GM12878 (cell line): ENCODE measurements at regions not wholly inside any gene's neighbourhood (a gene's known extent, or its start where the extent isn't known, plus 50 kb on each side); places are given as distances from the start of the nearest gene placed in this dataset.

Experiments
- ATAC-seq: fragments of 200-7000 bp; cut with Tn5 transposase; 3 replicates; pipeline ENCODE4 v1.9.1; 2020; ENCODE audit warnings: mild to moderate bottlenecking, moderate library complexity
- BruUV-seq: library from RNA; stranded (reverse); fragments of 400-500 nt; replicated peaks from 2 replicates; lab custom pipeline; 2021; lab: Mats Ljungman, UMichigan
- CTCF ChIA-PET: fragments of 300-600 bp; sonication (Branson Sonifier 250); formaldehyde crosslinking; extraction: SDS; loops from one replicate; lab custom pipeline; 2021; ENCODE audit warnings: inconsistent platforms; lab: Yijun Ruan, JAX
- POLR2A ChIA-PET: fragments of 350-600 bp; formaldehyde crosslinking; extraction: SDS; loops from one replicate; lab custom pipeline; 2021; ENCODE audit warnings: inconsistent platforms; lab: Charles Lee
- RAD21 ChIA-PET: fragments of 300-600 bp; sonication (Branson Sonifier 250); formaldehyde crosslinking; loops from one replicate; lab custom pipeline; 2023; ENCODE audit warnings: antibody characterized with exemption; ENCODE audit not compliant: unreplicated experiment; lab: Charles Lee
- SMC1A ChIA-PET: fragments of 300-600 bp; sonication (Branson Sonifier 250); formaldehyde crosslinking; loops from one replicate; lab custom pipeline; 2023; ENCODE audit not compliant: unreplicated experiment, uncharacterized antibody; lab: Charles Lee
- DNase-seq: peaks from one replicate; pipeline ENCODE4 v3.0.0-alpha.2; 2011; ENCODE audit warnings: low read depth, low spot score
- FAIRE-seq: peaks from 3 replicates; lab custom pipeline; 2011; peaks lifted over from hg19 to GRCh38; lab: Jason Lieb, UNC
- H2AFZ ChIP-seq: 2 replicates; pipeline ENCODE4 v1.6.0; 2011; ENCODE audit warnings: low read depth, low read length, control low read depth; ENCODE audit not compliant: control insufficient read depth
- H3K27ac ChIP-seq: 2 replicates; pipeline ENCODE4 v1.5.1; 2011; ENCODE audit warnings: control low read depth; ENCODE audit not compliant: control insufficient read depth, insufficient read depth
- H3K27me3 ChIP-seq, 2 experiments: replicated peaks in 1 of 2; 2 replicates each; pipeline versions ENCODE4 v1.6.0 to v1.6.1; 2011; ENCODE audit warnings: low read length in 1 of 2; ENCODE audit not compliant: control insufficient read depth in 2 of 2, insufficient read depth in 2 of 2
- H3K36me3 ChIP-seq, 2 experiments: 2 replicates each; pipeline ENCODE4 v1.5.1; 2011; ENCODE audit warnings: low read length in 1 of 2; ENCODE audit not compliant: control insufficient read depth in 2 of 2, insufficient read depth in 2 of 2
- H3K4me1 ChIP-seq: 2 replicates; pipeline ENCODE4 v1.6.1; 2011; ENCODE audit warnings: mild to moderate bottlenecking, low read length, moderate library complexity, mixed read lengths; ENCODE audit not compliant: control insufficient read depth, insufficient read depth
- H3K4me2 ChIP-seq: 2 replicates; pipeline ENCODE4 v1.6.0; 2011; ENCODE audit warnings: control low read depth; ENCODE audit not compliant: control insufficient read depth, insufficient read depth
- H3K4me3 ChIP-seq: fragments of 200-600 bp; sonication (generic); 2 replicates; pipeline ENCODE4 v1.5.1; 2016
- H3K79me2 ChIP-seq: 2 replicates; pipeline ENCODE4 v1.6.0; 2011; ENCODE audit warnings: low read length; ENCODE audit not compliant: control insufficient read depth, insufficient read depth
- H3K9ac ChIP-seq: 2 replicates; pipeline ENCODE4 v1.8.0; 2011; ENCODE audit warnings: low read length, control low read depth, mixed read lengths; ENCODE audit not compliant: control insufficient read depth, insufficient read depth
- H3K9me3 ChIP-seq: replicated peaks from 3 replicates; pipeline ENCODE4 v1.5.1; 2011; ENCODE audit warnings: mild to moderate bottlenecking, low read length; ENCODE audit not compliant: control insufficient read depth, insufficient read depth
- H4K20me1 ChIP-seq: 2 replicates; pipeline ENCODE4 v1.6.0; 2011; ENCODE audit not compliant: control insufficient read depth, insufficient read depth
- CBX3 ChIP-seq: fragments of 200-600 bp; sonication (generic); IDR thresholded peaks from 2 replicates; pipeline ENCODE4 v1.6.1; 2016; ENCODE audit warnings: low read depth, borderline replicate concordance
- CHD4 ChIP-seq: fragments of 200-600 bp; sonication (generic); IDR thresholded peaks from 2 replicates; pipeline ENCODE4 v1.6.1; 2016; ENCODE audit warnings: mild to moderate bottlenecking
- EED ChIP-seq: sonication (generic); IDR thresholded peaks from 2 replicates; pipeline ENCODE4 v1.6.1; 2016; ENCODE audit warnings: antibody characterized with exemption, low read depth
- HDGF ChIP-seq: fragments of 450-650 bp; IDR thresholded peaks from 2 replicates; pipeline ENCODE4 v1.6.1; 2016; ENCODE audit warnings: antibody characterized with exemption
- JUND ChIP-seq: IDR thresholded peaks from 2 replicates; pipeline ENCODE4 v1.6.1; 2012; ENCODE audit warnings: low read depth, mild to moderate bottlenecking, low read length, improper control_type of control experiment, moderate library complexity
- KDM1A ChIP-seq: fragments of 200-600 bp; sonication (generic); IDR thresholded peaks from 2 replicates; pipeline ENCODE4 v1.6.1; 2016; ENCODE audit warnings: borderline replicate concordance
- MXI1 ChIP-seq: fragments of 150-350 bp; IDR thresholded peaks from 2 replicates; pipeline ENCODE4 v1.6.1; 2011; ENCODE audit warnings: low read depth, mild to moderate bottlenecking, inconsistent platforms, low read length, improper control_type of control experiment
- NRF1 ChIP-seq: conservative IDR thresholded peaks from 2 replicates; pipeline ENCODE4 v1.6.1; 2011; ENCODE audit warnings: mild to moderate bottlenecking, low read depth, low read length, improper control_type of control experiment
- RUNX3 ChIP-seq: IDR thresholded peaks from 2 replicates; pipeline ENCODE4 v1.6.1; 2012; ENCODE audit warnings: low read length, inconsistent platforms
- SMC3 ChIP-seq: IDR thresholded peaks from 2 replicates; pipeline ENCODE4 v1.6.1; 2011; ENCODE audit warnings: low read length, improper control_type of control experiment, borderline replicate concordance
- SPI1 ChIP-seq: IDR thresholded peaks from 2 replicates; pipeline ENCODE4 v1.6.1; 2011; ENCODE audit warnings: low read depth, mild to moderate bottlenecking, low read length, moderate library complexity, borderline replicate concordance; ENCODE audit not compliant: insufficient read depth
- TBL1XR1 ChIP-seq: IDR thresholded peaks from 2 replicates; pipeline ENCODE4 v1.6.1; 2012; ENCODE audit warnings: low read depth, low read length, improper control_type of control experiment
- ZNF274 ChIP-seq: IDR thresholded peaks from one replicate; pipeline ENCODE4 v1.8.0; 2011; ENCODE audit not compliant: insufficient read length, insufficient read depth
- WGBS: methylation state at CpG from one replicate; pipeline ENCODE4 v1.1.6; 2016; ENCODE audit warnings: low lambda C conversion rate; ENCODE audit not compliant: insufficient replicate concordance, insufficient coverage; ENCODE audit errors: missing lambda C conversion rate; 5-methylcytosine and 5-hydroxymethylcytosine counted together
- in situ Hi-C: fragments of 300-500 bp; cut with MboI; formaldehyde crosslinking; loops from 9 replicates; pipeline ENCODE4 v1.14.3; 2018; ENCODE audit warnings: mixed read lengths
- intact Hi-C: fragments of 100-400 bp; cut with micrococcal nuclease; formaldehyde crosslinking; loops from one replicate; pipeline ENCODE4 v1.14.2; 2022; ENCODE audit not compliant: unreplicated experiment

DNA sequence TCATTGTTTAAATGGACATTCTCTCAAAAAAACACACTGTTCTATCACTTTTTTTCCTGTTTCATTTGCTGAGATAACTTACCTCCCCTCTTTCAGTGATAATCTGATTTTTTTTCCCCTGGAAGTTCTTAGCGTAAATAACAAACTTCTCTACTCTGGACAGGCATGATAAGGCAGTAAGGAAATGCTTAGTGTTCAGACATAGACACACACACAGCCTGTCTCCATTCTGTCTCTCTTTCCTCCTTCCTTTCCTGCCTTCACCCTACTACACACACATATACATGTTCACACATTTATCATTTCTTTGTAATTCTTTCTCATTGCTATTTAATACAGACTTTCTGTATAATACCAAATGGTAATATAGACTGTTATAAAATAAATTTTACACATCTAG lies 470.8 kb upstream of the ROBO1 start:
- no peaks in the 10 kb centered on the region for H3K36me3 ChIP-seq
- ChIA-PET SMC1A (no interaction called here), POLR2A (no interaction called here), RAD21 (no interaction called here), CTCF (no interaction called here)
- TF ChIP-seq SPI1 (no peak), HDGF (no peak), JUND (no peak), KDM1A (no peak), ZNF274 (no peak), TBL1XR1 (no peak), CBX3 (no peak), CHD4 (no peak), SMC3 (no peak), EED (no peak), NRF1 (no peak), RUNX3 (no peak), MXI1 (no peak)
- no peak overlapping the region for H2AFZ ChIP-seq
- WGBS, result 0% methylated on average over 1 of the region's 1 CpG
- H3K9me3 ChIP-seq, result no peaks in the 10 kb centered on the region
- no peak overlapping the region for H3K4me2 ChIP-seq
- no peak overlapping the region for H3K4me3 ChIP-seq
- intact Hi-C loops, result no loop called here
- FAIRE-seq (no peak), DNase-seq (no peak), ATAC-seq (no peak)
- H4K20me1 ChIP-seq, result no peaks in the 10 kb centered on the region
- no peaks in the 10 kb centered on the region for H3K79me2 ChIP-seq
- no TSS peak for BruUV-seq
- no peak overlapping the region for H3K27ac ChIP-seq
- H3K27me3 ChIP-seq, result no peaks in the 10 kb centered on the region
- no peak overlapping the region for H3K9ac ChIP-seq
- in situ Hi-C loops, result no loop called here
- H3K4me1 ChIP-seq, result no peaks in the 10 kb centered on the region
